IPS DF 6.9 (cell line): ENCODE measurements at regions not wholly inside any gene's neighbourhood (a gene's known extent, or its start where the extent isn't known, plus 50 kb on each side); places are given as distances from the start of the nearest gene placed in this dataset.

Experiments
- DNase-seq: peaks from one replicate; pipeline ENCODE4 v3.0.0-alpha.2; 2013; ENCODE audit warnings: low read depth, low spot score
- H3K27ac ChIP-seq: one replicate; pipeline ENCODE4 v1.5.1; 2013; ENCODE audit warnings: low read length, control low read depth
- H3K27me3 ChIP-seq: 2 replicates; pipeline ENCODE4 v1.6.1; 2013; ENCODE audit warnings: mild to moderate bottlenecking, low read length; ENCODE audit not compliant: control insufficient read depth, insufficient read depth
- H3K36me3 ChIP-seq: 2 replicates; pipeline ENCODE4 v1.6.1; 2013; ENCODE audit warnings: low read length; ENCODE audit not compliant: control insufficient read depth, insufficient read depth
- H3K4me1 ChIP-seq: 2 replicates; pipeline ENCODE4 v1.6.1; 2013; ENCODE audit warnings: low read length; ENCODE audit not compliant: control insufficient read depth, insufficient read depth
- H3K4me3 ChIP-seq: 2 replicates; pipeline ENCODE4 v1.5.1; 2013; ENCODE audit warnings: mild to moderate bottlenecking, low read length
- H3K9me3 ChIP-seq: 2 replicates; pipeline ENCODE4 v1.6.1; 2013; ENCODE audit warnings: low read length, inconsistent platforms; ENCODE audit not compliant: control insufficient read depth, insufficient read depth
- WGBS: extraction: QIAGEN DNeasy Blood & Tissue Kit; methylation state at CpG from one replicate; pipeline ENCODE4 v1.1.7; 2013; ENCODE audit warnings: mixed read lengths, missing lambda C conversion rate; ENCODE audit not compliant: insufficient read length, insufficient coverage; 5-methylcytosine and 5-hydroxymethylcytosine counted together

DNA sequence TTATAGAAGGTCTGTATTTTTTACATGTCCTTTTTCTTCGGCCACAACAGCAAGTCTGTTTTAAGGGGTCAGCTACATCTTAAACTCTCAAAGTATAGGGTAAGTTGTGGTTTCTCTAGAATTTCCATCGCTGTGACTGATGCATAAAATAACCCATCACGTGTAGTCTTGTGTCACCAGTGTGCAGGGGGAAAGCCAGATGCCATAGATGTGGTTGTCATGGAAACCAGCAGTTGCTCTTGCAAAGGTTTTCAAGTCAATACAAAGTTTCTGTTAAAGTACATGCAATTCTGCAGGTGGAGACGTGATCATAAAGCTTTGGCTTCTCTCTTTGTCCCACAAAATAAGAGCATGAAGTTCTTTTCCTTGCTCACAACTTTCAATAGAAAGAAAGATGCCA is 210.3 kb upstream of the ONECUT1 start:
- Histone ChIP-seq H3K4me1 (no peaks in the 10 kb centered on the region), H3K4me3 (no peak overlapping the region), H3K9me3 (no peaks in the 10 kb centered on the region), H3K27me3 (no peaks in the 10 kb centered on the region), H3K36me3 (no peaks in the 10 kb centered on the region), H3K27ac (no peak overlapping the region)
- no CpG with 5 or more reads among the region's 4 CpGs for WGBS
- no peak for DNase-seq

DNA sequence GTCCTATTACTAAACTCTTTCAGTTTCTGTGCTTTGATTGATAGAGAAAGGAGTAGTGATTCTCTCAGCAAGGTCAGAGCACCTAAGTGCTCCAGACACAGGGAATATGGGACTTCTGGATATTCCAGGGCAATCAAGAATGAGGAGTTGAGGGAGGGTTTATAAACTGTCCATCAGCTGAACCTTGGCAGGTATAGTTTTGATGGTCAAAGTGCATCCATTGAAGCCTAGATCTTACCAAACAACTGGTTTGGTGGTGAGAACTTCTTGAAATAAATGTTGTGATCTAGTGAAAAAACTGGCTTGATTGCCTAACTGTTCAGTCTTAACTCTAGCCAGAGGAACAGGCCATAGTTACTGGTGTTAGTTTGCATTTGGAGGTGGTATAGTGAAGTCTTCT is 207.0 kb upstream of the ONECUT1 start:
- H3K9me3 ChIP-seq, result no peaks in the 10 kb centered on the region
- H3K4me3 ChIP-seq, result no peak overlapping the region
- no peaks in the 10 kb centered on the region for H3K4me1 ChIP-seq
- H3K36me3 ChIP-seq, result no peaks in the 10 kb centered on the region
- H3K27me3 ChIP-seq, result no peaks in the 10 kb centered on the region
- no peak overlapping the region for H3K27ac ChIP-seq
- DNase-seq, result no peak

DNA sequence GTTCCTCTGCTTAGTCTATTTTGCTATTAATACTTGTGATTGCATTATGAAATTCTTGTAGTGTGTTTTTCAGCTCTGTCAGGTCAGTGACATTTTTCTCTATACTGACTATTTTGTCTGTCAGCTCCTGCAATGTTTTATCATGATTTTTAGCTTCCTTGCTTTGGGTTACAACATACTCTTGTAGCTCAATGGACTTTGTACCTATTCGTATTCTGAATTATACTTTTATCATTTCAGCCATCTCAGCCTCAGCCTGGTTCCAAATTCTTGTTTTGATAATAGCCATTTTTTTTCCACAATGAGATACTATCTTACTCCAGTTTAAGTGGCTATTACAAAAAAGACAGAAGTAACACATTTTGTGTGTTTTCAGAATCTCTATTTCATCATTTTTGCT is 204.2 kb upstream of the ONECUT1 start:
- Histone ChIP-seq H3K36me3 (no peaks in the 10 kb centered on the region), H3K27me3 (no peaks in the 10 kb centered on the region), H3K4me3 (no peak overlapping the region), H3K4me1 (no peaks in the 10 kb centered on the region), H3K9me3 (no peaks in the 10 kb centered on the region), H3K27ac (no peak overlapping the region)
- DNase-seq, result no peak
- no CpG with 5 or more reads among the region's 1 CpG for WGBS

DNA sequence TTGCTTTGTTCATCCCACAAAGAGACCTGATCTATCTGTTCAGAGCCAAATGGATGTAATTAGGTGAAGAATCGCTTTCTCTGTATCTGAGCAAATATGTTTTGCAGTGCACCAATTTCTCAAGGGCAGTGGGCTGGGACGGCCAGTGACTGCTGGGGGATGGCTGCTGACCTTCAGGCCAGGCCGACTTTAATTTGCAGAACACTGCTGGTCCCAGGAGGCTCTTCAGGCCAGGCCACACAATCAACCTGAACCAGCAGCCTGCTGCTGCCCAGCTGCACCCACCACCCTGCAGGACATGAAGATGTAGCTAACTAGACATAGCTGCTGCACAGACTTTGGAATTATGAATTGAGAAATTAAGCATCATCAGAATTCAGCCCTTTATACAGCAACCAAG is 194.4 kb upstream of the ONECUT1 start:
- H3K27me3 ChIP-seq, result no peaks in the 10 kb centered on the region

DNA sequence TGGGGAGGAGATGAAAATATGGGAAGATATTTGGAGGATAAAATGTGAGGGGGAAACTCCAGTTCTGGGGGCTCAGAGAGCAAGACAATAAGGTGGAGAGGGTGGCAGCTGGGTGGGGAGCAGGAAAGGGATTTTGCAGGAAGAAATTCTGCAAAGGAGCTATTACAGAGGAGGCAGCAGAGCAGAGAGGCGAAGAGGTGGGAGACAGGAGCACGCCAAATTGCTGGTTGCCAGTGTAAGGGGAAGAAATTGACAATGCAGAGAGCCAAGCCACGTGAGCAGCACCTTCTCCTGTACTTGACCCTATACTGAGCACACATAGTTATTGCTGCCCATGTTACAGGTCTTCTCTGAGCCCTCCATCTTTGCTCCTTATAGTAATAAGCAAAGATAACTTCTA is 190.3 kb upstream of the ONECUT1 start:
- Histone ChIP-seq H3K36me3 (no peaks in the 10 kb centered on the region), H3K4me3 (no peak overlapping the region), H3K27ac (no peak overlapping the region), H3K9me3 (no peaks in the 10 kb centered on the region), H3K4me1 (no peaks in the 10 kb centered on the region; the same call in 1 of the 2 replicates), H3K27me3 (no peaks in the 10 kb centered on the region)
- no CpG with 5 or more reads among the region's 3 CpGs for WGBS
- no peak for DNase-seq

More for the DNA sequence above, 194.4 kb upstream of the ONECUT1 start:
- Histone ChIP-seq H3K4me1 (no peaks in the 10 kb centered on the region), H3K36me3 (no peaks in the 10 kb centered on the region), H3K9me3 (no peaks in the 10 kb centered on the region), H3K27ac (no peak overlapping the region), H3K4me3 (no peak overlapping the region)
- WGBS, result no CpG with 5 or more reads among the region's 3 CpGs
- no peak for DNase-seq

DNA sequence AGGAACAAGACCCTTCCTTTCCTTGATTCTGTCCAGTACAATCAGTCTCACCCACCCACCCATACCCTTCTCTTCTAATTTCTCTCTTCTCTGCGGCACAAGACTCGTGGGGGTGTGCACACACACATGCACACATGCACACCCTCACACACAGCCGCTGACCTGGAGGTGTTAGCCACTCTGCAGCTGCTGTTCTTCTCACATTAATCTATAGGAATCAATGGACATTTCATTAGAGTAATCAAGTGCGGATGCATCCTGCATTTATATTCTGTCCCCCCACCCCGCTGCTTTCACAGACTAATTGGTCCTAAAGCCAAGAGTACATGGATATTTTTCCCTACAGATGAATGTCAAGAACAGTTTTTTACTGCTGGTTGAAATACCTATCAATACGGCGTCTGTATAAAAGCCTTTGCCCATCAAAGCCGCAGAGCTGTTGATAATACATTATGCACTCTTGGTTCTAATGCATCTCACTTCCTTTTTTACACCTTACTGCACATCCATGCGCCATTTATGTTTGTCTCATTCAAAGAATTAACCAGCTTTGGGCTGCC is 186.5 kb upstream of the ONECUT1 start:
- H3K27ac ChIP-seq, result no peak overlapping the region
- H3K36me3 ChIP-seq, result no peaks in the 10 kb centered on the region
- no CpG with 5 or more reads among the region's 9 CpGs for WGBS
- no peaks in the 10 kb centered on the region for H3K9me3 ChIP-seq
- H3K4me3 ChIP-seq, result no peak overlapping the region
- DNase-seq, result no peak
- H3K27me3 ChIP-seq, result no peaks in the 10 kb centered on the region
- H3K4me1 ChIP-seq, result peaks cover 1% of the 10 kb centered on the region

DNA sequence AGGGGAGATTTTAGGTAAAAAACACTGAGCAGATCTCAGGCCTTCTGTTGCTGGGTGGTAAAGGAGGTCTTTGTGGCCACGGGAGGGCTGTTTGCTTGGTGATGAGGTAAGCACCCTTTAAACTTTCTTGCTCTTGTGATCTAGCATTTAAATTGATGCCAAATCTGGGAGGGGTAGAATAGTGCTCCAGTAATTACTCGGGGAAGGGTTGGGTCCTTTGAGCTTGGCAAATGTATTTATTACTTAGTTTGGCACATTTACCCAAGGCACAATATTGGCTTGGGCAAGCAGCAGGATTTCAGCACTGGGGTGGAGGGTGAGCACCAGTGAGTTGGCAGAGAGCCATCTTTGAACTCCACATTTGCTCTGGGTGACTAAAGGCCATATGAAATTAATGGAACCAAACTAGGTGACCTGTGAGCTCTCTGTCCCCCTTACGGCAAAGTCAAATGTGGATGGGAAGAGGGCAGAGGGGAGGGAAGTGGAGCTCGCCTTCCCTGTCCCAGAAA is 185.9 kb upstream of the ONECUT1 start:
- Histone ChIP-seq H3K4me3 (no peak overlapping the region), H3K36me3 (no peaks in the 10 kb centered on the region), H3K4me1 (peaks cover 1% of the 10 kb centered on the region), H3K9me3 (no peaks in the 10 kb centered on the region), H3K27ac (no peak overlapping the region), H3K27me3 (no peaks in the 10 kb centered on the region)
- no CpG with 5 or more reads among the region's 4 CpGs for WGBS
- no peak for DNase-seq

DNA sequence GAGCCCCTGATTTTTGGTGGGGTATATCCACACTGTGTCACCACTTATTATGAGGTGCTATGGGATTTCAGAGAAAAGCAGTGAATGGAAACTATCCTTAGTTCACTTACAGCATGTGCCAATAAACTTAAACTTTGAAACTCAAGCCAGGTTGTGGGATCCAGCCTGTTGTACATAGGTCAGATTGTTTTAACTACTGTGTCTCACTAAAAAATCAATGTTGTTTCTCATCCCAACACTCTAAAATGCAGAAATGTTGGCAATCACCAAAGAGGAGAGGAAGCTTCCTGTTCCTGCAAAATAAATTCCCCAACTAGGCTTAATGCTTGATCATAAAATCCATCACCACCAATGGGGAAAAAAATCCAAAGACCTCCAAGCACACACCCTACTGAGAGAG is 173.7 kb upstream of the ONECUT1 start:
- H3K36me3 ChIP-seq, result no peaks in the 10 kb centered on the region
- H3K27ac ChIP-seq, result no peak overlapping the region
- H3K27me3 ChIP-seq, result no peaks in the 10 kb centered on the region
- H3K4me3 ChIP-seq, result no peak overlapping the region
- no peaks in the 10 kb centered on the region for H3K4me1 ChIP-seq
- no peaks in the 10 kb centered on the region for H3K9me3 ChIP-seq
- DNase-seq, result no peak

DNA sequence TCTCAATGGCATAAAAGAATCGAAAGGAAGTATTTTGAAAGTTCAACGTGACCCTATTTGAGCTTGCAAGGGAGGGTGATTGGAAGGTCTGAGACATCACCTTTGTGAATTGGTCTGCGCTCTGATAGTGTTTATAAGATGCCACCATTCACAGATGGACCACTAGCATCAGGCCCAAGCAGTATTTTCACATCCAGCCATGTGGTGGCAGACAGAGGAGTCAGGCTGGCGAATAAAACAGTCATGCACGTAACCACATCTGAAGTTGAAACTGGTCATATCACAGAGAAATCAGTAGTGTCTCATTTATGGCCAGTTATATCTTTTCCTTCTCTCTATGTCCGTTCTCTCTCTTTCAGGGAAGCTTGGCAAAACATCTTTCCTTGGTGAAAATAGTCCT is 170.1 kb upstream of the ONECUT1 start:
- Histone ChIP-seq H3K27me3 (no peaks in the 10 kb centered on the region), H3K27ac (no peak overlapping the region), H3K4me3 (no peak overlapping the region), H3K9me3 (no peaks in the 10 kb centered on the region), H3K36me3 (no peaks in the 10 kb centered on the region), H3K4me1 (no peaks in the 10 kb centered on the region)
- DNase-seq, result no peak
- WGBS, result no CpG with 5 or more reads among the region's 6 CpGs

DNA sequence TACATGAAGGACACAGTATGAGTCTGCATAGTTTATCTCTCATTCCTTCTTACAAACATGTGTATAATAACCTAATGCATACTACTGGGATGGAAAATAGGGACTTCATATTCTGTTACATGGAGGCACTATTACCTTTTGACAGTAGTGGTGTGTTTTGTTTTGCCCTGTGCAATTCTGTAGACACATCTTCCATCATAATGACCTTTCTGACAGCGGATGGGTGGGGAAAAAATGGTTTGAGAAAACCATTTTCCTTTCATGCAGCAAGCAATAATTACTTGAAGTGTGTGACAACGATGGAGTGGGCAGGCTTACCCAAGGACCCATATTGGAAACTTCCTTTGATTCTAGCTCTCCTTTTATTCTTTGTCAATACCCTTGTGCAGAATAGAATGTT is 153.6 kb upstream of the ONECUT1 start:
- no peaks in the 10 kb centered on the region for H3K27me3 ChIP-seq
- no peak overlapping the region for H3K27ac ChIP-seq
- no peaks in the 10 kb centered on the region for H3K4me1 ChIP-seq
- no peak for DNase-seq
- no peaks in the 10 kb centered on the region for H3K36me3 ChIP-seq
- H3K9me3 ChIP-seq, result no peaks in the 10 kb centered on the region
- no peak overlapping the region for H3K4me3 ChIP-seq
- no CpG with 5 or more reads among the region's 2 CpGs for WGBS

DNA sequence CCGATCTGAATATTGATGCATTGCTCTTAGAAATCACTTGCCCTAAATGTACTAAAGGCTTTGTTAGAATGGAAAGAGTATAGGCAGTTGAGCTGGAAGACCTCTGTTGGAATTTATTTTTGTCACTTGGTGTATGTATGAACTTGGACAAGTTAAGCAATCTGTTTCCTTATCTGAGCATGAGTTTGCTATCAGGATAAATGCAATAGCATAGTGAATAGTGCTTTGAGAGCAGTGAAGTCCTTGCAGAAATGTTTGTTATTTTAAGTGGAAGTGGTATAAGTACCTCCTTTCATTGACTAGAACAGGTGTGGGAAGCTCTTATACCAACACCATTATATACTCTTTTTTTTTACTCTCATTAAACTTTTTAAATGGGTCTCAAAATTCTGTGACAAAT is 146.4 kb upstream of the ONECUT1 start:
- H3K27me3 ChIP-seq, result no peaks in the 10 kb centered on the region
- no CpG with 5 or more reads among the region's 1 CpG for WGBS
- H3K4me1 ChIP-seq, result no peaks in the 10 kb centered on the region
- H3K4me3 ChIP-seq, result no peak overlapping the region
- H3K27ac ChIP-seq, result no peak overlapping the region
- H3K9me3 ChIP-seq, result no peaks in the 10 kb centered on the region
- no peak for DNase-seq
- no peaks in the 10 kb centered on the region for H3K36me3 ChIP-seq
